HG03460 (cell line): ENCODE measurements at regions not wholly inside any gene's neighbourhood (a gene's known extent, or its start where the extent isn't known, plus 50 kb on each side); places are given as distances from the start of the nearest gene placed in this dataset.
"Not testable (repeated sequence)": the region's sequence is repeated elsewhere in the genome, so short reads cannot be mapped to it uniquely, and the experiment has no call there.

Experiments used
- ATAC-seq: cut with Tn5 transposase; IDR thresholded peaks from one replicate; pipeline ENCODE4 v1.9.1; 2021; ENCODE audit not compliant: unreplicated experiment

- ATAC-seq = no peak
These were observed 88.1 kb downstream of the DACT1 start for GRCh38 chr14:58725871-58726270.

GRCh38 chr14:58730792-58731464 lies 93.2 kb downstream of the DACT1 start:
- ATAC-seq = no peak

- ATAC-seq = no peak
These were observed 93.9 kb downstream of the DACT1 start for GRCh38 chr14:58731465-58732293.

GRCh38 chr14:58732387-58732786 lies 94.6 kb downstream of the DACT1 start:
- no peak for ATAC-seq

GRCh38 chr14:58733451-58734208 lies 95.9 kb downstream of the DACT1 start:
- peak; percentile 63 for ATAC-seq

DNA sequence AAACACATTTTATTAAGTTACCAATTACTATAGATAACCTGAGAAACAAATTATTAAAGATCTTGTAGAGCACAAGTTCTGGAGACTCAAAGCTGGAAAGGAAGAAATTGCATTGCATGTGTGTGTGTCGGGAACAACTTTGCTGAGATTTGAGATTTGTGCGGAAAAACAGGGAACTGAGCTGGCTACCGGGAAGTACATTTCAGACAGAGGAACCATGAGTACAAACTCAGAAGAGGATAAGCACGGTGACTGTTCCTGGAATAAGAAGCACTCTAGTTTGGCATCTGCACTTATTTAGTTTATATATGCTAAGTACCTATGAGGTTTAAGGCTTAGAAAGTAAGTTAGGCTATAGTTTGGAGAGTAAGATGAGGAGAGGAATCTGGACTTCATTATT lies 97.8 kb downstream of the DACT1 start:
- no peak for ATAC-seq

DNA sequence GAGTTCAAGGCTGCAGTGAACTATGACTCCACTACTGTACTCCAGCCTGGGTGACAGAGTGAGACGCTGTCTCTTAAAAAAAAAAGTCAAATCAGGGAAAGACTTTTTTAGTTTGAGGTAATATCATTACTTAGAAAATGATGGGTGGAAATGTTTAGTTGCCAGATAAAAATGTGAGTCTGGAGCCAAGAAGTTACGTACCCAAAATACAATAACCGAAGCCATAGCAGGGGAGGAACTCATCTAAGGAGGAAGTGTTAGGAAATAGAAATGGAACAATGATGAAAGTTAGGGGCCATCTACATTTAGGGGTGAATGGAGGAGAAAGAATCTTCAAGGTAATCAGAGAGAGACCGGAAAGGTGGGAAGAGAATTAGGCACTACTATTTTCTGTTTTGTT lies 98.8 kb downstream of the DACT1 start:
- no peak for ATAC-seq

- no peak for ATAC-seq
These were observed 99.7 kb downstream of the DACT1 start for GRCh38 chr14:58737511-58737910.

DNA sequence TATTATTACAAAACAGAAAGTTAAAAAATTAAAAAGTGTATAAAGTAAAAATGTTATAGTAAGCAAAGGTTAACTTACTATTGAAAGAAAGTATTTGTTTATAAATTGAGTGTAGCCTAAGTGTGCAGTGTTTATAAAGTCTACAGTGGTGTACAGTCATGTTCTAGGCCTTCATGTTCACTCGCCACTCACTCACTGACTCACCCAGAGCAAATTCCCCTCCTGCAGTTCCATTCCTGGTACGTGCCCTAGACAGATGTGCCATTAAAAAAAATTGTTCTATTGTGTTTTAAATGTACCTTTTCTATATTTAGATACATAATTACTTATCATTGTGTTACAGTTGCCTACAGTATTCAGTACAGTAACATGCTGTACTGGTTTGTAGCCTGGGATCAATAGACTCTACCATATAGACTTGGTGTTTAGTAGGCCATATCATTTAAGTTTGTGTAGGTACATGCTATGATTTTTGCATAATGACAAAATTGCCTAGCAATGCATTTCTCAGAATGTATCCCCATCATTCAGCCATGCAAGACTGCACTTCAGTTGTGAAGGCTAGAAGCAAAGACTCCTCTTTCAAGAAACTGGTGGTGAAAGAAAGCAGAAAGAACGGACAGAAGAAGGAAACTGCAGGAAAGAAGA lies 100.6 kb downstream of the DACT1 start:
- ATAC-seq = no peak

DNA sequence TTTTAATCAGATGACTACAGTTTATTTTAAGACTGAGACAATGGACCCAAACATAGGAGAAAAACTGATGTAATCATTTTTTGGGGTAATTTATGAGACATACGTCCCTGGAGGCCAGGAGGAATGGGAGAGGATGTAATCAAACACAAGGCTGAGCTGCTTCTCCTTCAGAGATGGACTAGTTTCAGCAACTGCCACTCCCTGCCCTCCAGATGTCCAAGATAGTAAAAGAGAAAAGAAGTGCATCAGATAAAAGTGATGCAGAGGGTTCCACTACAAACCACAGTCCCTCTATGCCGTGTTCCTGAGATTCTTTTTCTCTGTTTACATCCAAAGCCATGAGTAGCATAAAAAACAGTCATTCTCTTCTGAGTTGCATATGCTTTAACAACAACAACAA lies 101.1 kb downstream of the DACT1 start:
- ATAC-seq = no peak

GRCh38 chr14:58739674-58740073 lies 101.9 kb downstream of the DACT1 start:
- peak; percentile 63 for ATAC-seq

DNA sequence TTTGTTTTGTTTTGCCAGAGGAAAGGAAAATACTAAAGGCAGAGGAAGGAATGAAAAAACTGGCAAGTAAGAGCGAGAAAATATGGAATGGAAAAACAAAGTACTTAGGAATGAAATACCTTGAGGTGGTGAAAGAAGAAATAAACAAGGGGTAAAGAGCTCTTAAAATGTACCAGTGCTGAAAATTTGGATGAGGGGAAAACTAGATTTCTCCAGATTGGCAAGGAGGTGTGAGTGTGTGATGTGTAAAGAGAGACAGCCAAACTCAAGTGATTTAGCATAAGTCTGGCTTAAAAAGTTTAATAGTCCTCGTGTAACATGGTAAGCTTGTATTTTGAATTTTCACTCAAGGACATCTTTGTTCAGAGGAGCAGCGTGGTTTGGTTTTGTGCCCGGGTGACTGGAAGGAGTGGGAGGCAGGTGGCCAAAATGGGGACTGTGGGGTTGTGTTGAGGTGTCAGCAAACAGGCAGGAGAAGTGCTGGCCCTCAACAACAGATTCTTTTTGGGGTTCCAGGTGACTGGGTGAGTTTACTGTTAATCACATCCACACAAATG lies 102.7 kb downstream of the DACT1 start:
- no peak for ATAC-seq

GRCh38 chr14:58744801-58745394 lies 107.1 kb downstream of the DACT1 start:
- ATAC-seq = no peak

DNA sequence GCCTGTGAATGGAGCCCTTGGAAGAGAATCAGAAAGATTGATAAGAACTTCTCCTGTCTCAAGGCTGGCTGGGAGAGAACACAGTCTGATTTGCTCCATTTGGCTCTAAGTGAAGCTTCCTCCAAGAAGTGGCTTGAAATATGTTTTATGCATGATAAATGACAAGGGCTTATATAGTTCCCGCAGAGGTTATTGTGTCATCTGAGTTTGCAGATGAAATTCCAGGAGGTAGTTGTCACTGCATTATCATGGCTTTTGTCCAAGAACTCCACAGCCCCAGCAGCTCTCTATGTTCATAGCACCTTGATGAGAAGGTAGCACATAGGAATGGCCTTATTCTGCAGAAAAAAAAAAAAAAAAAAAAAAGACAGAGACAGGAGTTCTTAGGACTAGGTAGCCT lies 108.5 kb downstream of the DACT1 start:
- ATAC-seq = no peak

DNA sequence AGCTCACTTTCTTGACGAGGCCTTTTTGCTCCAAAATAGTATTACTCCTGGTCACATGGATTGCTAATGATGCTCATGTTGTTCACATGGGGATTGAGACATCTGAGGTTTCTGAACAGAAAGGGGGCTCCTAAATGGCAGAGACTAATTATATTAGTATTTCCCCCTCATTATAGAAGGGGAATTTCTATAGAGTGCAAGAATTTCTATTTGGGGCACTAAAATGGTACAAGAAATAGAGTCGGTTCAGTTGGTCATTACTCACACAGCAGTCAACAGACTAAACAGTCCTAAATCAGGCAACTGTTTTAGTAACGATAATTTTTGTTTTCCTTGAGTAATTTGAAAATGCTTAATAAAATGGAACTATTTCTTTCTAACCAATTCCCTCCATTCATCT lies 108.9 kb downstream of the DACT1 start:
- no peak for ATAC-seq

DNA sequence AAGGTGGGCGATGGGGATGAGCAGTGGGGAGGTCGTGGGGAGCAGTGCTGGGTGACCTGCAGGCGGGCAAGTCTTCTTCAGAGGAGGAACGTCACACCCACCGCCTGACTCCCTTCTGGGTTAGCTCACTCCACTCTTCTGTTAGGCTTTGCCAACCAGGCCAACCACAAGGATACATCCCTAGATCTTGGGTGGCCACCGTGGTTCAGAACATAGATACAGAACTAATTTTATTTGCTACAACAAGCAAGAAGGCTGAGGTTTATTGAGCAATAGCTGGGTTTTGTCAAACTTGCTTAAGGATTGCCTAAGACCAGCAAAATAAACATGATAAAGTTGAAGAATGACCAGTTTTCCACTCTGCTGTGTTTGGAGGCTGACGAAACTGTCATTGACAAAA lies 109.4 kb downstream of the DACT1 start:
- no peak for ATAC-seq

- not testable (repeated sequence) for ATAC-seq
These were observed 110.5 kb downstream of the DACT1 start for GRCh38 chr14:58748251-58748650.

DNA sequence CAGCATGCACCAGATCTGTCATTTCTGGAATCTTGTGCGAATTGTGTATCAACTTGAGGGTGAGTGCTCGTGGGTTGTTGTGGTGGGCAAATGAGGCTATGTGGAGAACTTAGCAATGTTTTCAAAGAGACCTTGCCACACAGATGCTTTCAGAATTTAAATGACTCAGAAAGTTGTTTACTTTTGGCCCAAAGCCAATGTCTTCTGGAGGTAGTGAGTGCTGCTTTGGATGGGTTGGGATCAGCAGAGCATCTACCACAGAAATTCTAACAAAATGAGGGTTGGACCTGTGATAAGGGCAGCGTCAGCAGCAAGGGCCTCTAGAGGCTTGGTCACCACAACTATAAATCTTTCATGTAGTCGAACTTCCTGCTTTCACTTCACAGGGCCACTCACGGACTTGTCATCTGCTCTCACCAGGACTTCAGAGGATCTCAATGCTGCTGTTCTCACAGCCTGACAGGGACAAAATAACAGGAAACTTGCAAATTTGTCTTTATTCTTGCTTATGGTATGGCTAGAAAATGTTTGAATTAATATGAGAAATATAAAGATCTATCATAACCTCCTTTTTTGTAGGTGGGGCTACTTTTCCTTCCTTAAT lies 111.4 kb downstream of the DACT1 start:
- ATAC-seq = peak; percentile 91

GRCh38 chr14:58750321-58751269 lies 112.8 kb downstream of the DACT1 start:
- no peak for ATAC-seq
